MM.1S (cell line): ENCODE measurements at regions not wholly inside any gene's neighbourhood (a gene's known extent, or its start where the extent isn't known, plus 50 kb on each side); places are given as distances from the start of the nearest gene placed in this dataset.

Experiments
- CTCF ChIP-seq: fragments of 300-600 bp; sonication (generic); IDR thresholded peaks from 2 replicates; pipeline ENCODE4 v1.5.1; 2016; ENCODE audit warnings: antibody characterized with exemption, low read length, mixed read lengths
- EZH2 ChIP-seq: fragments of 300-600 bp; sonication (generic); optimal IDR thresholded peaks from 2 replicates; pipeline ENCODE3; 2017; ENCODE audit warnings: low read depth, mild to moderate bottlenecking, antibody characterized with exemption, low read length, mixed read lengths
- EZH2phosphoT487 ChIP-seq: fragments of 300-600 bp; sonication (generic); IDR thresholded peaks from 2 replicates; pipeline ENCODE4 v1.6.1; 2018; ENCODE audit warnings: antibody characterized with exemption, low read length

- TF ChIP-seq CTCF (no peak), EZH2 (no peak), EZH2phosphoT487 (no peak)
These were observed 246.2 kb upstream of the PLET1 start for GRCh38 chr11:112506852-112507251.
